GM18907 (cell line): ENCODE measurements at regions not wholly inside any gene's neighbourhood (a gene's known extent, or its start where the extent isn't known, plus 50 kb on each side); places are given as distances from the start of the nearest gene placed in this dataset.

Experiments used
- ATAC-seq: cut with Tn5 transposase; IDR thresholded peaks from one replicate; pipeline ENCODE4 v1.9.1; 2021; ENCODE audit warnings: mild to moderate bottlenecking, moderate library complexity; ENCODE audit not compliant: unreplicated experiment

DNA sequence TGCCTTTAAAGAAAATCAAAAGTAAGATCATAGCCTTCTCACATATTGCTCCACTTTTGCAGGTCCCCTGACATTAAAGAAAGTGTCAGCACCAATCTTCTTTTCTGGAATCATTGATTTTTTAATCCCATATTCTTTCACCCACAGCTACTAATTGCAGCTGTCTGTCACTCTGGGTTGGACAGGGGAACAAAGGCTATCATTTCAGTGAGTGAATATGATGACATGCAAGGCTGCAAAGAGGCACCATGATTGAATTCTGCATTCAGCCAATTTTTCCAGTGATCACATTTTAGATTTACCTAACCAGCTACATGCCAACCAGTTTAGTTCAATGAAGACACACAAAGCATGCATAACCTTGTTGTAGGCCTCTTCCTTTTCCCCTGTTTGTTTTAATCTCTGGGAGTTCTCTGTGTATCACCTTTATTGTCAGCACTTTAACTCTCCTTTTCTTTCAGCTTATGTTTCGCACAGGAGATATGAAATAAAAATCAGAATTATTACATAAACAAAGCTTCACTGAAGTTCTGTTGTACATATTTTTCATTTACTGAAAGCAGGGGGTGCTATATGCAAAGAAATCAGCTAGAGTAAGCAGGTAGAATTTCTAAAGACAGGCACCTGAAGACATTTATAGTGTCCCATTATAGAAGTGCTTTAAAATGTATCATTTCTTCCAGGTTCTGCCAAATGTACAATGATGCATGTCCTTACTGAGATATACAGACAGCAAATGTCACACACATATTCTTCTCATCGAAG, 584.8 kb downstream of the PLA2G4A start:
- no peak for ATAC-seq

DNA sequence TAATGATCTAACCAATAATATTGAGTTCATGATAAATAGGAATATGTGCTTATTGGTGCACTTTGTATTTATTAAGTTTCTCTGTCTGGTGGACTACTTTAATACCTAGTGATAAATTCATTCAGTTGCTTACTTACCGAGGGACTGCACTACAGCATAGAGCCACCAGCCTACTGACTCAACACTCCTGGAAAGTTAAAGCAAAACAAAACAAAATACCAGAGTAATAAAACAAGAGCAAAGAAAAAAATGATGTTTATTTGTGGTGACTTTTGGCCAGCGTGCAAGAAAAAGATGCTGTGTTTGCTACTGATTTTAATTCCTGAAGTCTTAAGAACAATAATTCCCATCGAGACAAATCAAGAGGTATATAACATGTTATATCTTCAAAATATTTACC, 586.3 kb downstream of the PLA2G4A start:
- no peak for ATAC-seq

GRCh38 chr1:187417520-187417919, 588.8 kb downstream of the PLA2G4A start:
- ATAC-seq: no peak

DNA sequence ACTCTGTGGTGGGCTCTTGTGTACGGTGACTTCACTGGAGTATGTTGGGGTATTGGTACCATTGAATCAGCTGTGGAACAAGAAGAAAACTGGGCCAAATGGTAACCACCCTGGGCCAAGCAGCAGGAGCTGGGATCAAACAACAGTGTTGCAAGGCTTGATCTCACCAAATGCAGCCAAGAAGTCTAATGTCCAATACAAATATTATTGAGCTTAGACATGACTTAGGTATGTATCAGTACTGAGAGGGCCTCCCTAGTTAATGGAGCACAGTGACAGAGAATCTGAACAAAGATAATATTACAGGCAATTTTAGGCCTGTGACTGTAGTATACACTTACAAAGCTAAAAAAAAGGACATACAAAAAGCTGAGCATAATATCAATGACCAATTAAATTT, 604.8 kb downstream of the PLA2G4A start:
- no peak for ATAC-seq

- no peak for ATAC-seq
These were observed 613.9 kb downstream of the PLA2G4A start for GRCh38 chr1:187442603-187443002.

DNA sequence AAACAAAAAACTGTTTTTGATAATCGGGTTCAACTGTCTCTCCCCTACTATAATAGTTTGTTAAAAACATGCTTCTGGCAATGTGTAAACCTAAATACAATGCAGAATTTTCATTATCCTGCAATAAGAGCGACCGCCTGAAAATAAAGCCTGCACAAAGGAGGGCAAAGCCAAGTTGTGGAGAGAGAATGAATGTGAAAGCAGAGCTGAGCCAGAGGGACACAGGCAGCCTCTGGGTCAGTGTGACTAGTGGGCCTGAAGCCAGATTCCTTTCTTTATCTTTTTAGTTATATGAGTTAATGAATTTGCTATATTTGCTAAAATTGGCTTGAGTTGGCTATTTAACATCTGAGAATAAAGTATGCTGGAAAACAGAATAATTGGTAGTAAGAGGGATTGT, 615.2 kb downstream of the PLA2G4A start:
- no peak for ATAC-seq

- ATAC-seq: no peak
These were observed 616.3 kb downstream of the PLA2G4A start for GRCh38 chr1:187445066-187445465.

DNA sequence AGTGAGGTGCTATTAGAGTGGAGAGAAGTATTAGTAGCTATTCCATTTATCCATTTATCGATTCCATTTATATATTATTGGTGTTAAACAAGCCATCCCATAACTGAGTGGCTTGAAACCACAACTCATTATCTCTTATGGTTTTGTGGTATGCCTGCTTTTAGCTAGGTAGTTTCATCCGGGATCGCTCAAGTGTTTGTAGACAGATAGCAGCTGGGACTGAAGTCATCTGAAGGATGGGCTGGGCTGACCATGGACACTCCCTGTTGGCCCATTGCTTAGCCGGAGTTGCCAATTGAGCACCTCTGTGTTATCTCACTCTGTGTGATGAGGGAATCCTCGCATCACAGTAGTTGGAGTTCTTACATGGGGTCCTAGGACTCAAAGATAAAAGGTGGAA, 622.5 kb downstream of the PLA2G4A start:
- no peak for ATAC-seq

DNA sequence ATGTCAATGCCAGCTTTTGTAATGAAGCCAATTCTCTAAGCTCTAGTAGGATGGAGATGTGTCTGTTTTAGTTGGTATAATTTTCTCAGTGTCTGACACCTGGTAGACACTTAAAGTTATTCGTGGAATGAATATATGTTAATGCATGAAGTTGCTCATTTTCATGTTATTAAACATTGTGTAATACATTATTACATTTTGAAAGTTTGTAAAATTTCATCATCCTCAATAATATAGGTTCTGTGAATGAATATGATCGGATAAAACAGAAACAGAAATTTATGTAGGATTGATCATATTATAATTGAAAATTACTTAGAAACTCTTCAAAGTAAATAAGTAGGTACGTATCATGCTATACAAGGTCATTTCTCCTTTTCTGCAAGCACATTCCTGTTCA, 625.3 kb downstream of the PLA2G4A start:
- no peak for ATAC-seq

DNA sequence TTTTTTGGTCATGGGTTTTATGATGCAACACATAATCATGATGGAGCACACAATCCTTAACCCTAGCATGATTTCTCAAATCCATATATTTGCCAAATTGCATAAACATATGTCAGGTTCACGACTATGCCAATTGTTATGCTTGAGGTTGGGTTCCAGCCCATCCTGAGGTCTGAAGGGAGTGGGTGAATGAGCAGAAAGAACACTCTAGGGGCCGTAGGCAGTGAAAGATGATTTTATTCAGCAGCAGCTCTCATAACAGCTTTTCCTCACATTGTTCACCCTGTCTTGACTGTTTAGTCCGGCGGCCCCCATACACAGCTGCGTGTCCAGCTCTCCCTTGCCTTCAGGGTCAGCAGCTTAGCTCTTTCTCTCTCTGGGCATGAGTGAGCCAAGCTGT, 627.7 kb downstream of the PLA2G4A start:
- ATAC-seq: no peak

- no peak for ATAC-seq
These were observed 631.3 kb downstream of the PLA2G4A start for GRCh38 chr1:187460093-187460492.

- ATAC-seq: no peak
These were observed 635.6 kb downstream of the PLA2G4A start for GRCh38 chr1:187464320-187464719.

- no peak for ATAC-seq
These were observed 636.7 kb downstream of the PLA2G4A start for GRCh38 chr1:187465441-187465840.

DNA sequence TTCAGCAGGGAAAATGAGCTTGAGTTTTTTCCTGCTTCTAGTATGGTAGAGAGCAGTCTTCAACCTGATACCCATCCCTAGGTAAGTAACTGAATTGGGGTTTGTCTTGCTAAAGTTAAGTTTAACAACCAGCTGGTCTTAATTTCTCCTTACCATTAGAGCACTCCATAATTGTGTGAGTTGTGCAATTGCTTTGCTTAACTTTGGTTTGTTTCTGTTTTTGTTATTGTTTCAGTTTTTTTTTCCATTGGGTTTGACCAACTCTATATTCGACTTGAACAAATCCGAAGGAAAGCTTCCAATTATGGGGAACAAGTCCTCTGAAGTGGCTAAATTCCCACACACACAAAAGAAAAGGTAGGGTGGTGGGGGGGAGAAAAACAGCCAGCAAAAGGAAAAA, 641.1 kb downstream of the PLA2G4A start:
- ATAC-seq: no peak

GRCh38 chr1:187471555-187471954, 642.8 kb downstream of the PLA2G4A start:
- no peak for ATAC-seq

DNA sequence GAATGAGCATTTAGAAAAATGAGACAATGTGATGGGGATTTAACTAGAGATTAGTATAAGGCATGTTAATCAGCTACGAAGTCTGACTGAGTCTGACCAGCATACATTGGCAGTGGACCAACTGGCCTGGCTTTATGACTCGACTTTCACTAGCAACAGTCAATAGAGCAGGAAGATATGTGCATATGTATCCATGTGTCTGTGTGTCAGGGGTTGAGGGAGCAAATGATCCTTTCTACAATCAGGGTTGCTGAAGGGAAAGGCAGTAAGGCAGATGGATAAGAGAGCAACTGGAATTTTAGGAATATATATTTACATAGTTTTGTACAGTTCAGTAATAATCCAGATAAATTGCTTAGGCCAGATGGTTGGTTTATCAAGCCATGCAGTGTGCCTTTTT, 645.6 kb downstream of the PLA2G4A start:
- ATAC-seq: no peak

GRCh38 chr1:187476671-187477070, 647.9 kb downstream of the PLA2G4A start:
- ATAC-seq: no peak

GRCh38 chr1:187477103-187477502, 648.4 kb downstream of the PLA2G4A start:
- no peak for ATAC-seq

- ATAC-seq: no peak
These were observed 648.8 kb downstream of the PLA2G4A start for GRCh38 chr1:187477535-187477934.

- no peak for ATAC-seq
These were observed 652.9 kb downstream of the PLA2G4A start for GRCh38 chr1:187481581-187482148.

DNA sequence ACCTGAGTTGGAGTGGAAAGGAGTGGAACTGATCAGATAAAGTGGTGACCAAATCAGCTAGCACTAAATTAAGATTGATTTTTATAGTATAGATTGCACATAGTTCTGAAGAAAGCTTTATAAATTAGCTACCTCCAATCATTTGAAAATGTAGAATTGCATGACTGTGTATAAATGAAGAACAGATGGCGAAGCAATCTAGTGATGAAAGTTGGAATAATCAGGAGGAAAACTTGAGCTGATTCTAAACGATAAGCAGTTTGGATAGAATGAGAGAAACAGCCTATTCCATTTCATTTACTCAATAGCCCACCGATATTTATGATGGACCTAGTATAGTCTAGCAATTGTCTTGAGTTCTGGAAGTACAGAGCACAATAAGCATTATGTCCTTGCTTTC, 661.5 kb downstream of the PLA2G4A start:
- no peak for ATAC-seq

DNA sequence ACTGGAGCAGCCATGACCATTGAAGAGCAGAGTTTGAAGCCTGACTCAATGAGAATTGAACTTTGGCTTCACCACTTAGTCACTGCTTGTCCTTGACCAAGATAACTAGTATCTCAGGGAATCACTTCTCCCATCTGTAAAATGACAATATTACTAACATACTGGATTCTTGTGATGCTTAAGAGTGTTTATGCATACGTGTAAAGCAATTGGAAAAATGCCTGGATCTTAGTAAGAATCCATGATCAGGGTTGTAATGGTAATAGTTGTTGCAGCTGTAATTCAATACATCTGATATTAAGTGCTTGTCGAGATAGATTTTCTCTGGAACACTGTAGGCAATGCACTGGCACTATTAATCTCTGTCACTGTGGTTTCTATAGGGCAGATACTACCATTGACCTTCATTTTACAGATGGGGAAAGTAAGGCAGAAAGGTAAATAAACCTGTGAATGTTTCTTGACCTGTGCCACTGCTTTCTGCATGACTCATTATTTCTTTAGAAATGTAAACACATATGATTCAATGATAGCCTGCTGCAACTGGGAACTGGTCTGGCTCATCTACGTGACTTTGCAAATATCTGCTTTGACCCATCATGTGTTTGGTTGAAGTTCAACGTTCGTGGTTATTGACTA, 662.5 kb downstream of the PLA2G4A start:
- no peak for ATAC-seq
